NCI-H526 (cell line): ENCODE measurements at regions not wholly inside any gene's neighbourhood (a gene's known extent, or its start where the extent isn't known, plus 50 kb on each side); places are given as distances from the start of the nearest gene placed in this dataset.
"Not testable (repeated sequence)": the region's sequence is repeated elsewhere in the genome, so short reads cannot be mapped to it uniquely, and the experiment has no call there.

Experiments used
- DNase-seq, 2 experiments: peaks; one replicate each; lab custom pipeline; 2025; lab: John Stamatoyannopoulos, UW

DNA sequence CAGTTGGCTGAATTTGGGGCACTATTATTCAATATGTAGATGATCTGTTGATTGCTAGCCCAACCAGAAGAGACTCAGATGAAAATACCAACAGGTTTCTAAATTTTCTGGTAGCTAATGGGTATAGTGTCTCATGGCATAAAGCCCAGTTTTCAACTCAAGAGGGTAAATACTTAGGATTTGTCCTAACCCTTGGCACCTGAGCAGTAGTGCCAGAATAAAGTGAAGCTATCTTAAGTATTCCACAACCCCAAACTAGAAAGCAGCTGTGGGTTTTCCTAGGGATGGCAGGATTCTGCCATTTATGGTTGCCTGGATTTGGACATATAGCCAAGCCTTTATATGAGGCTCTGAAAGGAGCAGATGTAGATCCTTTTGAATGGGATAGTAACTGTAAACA is 119.0 kb downstream of the AGTR2 start:
- DNase-seq: no peak

DNA sequence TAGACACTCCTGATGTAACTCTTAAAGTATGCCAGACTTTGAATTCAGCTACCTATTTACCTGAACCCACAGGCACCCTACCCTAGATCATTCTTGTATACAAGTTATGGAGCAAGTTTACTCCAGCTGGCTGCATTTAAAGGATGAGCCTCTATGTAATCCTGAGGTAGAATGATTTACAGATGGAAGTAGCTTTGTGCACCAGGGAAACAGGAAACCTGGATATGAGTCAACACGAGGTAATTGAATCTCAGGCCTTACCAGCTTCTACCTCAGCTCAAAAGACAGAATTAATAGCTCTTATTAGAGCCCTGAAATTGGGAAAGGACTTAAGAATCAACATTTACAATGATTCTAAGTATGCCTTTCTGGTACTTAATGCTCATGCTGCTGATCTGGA is 119.8 kb downstream of the AGTR2 start:
- DNase-seq: no peak

DNA sequence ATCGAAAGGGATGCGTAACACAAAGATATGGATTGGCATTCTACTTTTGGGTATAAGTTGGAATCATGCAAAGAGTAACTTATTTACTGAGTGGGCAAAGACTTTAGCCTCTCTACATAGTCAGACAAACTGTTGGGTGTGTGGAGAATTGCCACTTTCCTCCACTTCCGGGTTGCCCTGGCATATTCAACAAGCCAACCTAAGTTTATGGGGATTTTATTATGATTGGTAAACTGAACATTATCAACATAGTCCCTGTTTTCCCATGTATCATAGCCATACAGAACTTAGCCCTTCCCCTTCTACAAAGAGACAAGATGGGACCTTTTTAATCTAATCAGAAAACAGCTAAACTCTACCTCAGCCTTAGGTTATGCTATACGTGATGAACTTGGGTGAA is 121.6 kb downstream of the AGTR2 start:
- no peak for DNase-seq

DNA sequence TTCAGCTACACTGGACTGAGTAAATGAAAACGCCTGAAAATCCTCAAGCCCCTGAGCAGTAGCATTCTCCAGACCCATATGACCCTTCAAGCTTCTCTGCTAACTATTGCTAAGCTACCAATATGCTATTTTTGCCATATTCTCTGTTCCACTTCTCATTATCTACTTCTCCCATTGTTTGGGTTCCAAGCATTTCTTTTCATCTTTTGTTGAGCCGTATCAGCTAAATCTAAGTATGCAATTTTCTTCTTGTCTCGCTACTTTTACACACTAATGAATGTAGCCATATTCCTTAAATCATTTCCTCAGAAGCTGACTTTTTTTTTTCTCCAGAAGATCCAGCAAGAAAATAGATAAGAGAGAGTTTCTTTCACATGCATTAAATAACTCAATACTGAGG is 128.4 kb downstream of the AGTR2 start:
- DNase-seq: no peak

DNA sequence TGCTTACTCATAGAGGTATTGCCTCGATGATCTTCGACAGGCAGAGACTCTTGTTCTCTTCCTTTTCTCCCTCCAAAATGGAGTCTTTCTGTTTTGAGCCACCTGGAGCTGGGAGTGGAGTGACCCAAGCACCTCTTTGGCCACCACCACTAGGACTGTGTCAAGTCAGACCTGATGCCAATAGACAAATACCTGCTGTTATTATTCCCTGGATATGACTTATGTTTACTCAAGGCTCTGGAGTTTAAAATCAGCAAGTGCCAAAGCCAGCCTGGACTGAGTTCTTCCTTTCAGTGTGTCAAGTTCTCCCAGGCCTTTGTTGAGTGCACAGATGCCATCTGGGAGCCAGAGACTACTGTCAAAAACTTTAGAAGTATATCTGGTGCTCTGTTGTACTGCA is 130.2 kb upstream of the SLC6A14 start:
- DNase-seq: no peak

DNA sequence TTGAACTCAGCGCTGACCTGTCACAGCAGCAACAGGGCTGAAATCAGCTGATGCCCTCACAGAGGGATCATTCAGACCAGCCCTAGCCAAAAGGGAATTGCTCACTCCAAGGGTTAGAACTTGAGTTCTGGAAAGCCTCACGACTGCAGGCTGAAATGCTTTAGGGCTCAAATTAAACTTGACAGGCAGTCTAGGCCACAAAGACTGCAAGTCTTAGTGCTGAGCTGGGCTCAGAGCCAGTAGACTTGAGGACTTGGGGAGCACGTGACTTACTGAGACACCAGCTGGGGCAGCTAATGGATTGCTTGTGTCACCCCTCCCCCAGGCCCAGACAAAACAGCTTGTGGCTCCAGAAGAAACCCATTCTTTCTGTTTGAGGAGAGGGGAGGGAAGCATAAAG is 119.0 kb upstream of the SLC6A14 start:
- DNase-seq: no peak

DNA sequence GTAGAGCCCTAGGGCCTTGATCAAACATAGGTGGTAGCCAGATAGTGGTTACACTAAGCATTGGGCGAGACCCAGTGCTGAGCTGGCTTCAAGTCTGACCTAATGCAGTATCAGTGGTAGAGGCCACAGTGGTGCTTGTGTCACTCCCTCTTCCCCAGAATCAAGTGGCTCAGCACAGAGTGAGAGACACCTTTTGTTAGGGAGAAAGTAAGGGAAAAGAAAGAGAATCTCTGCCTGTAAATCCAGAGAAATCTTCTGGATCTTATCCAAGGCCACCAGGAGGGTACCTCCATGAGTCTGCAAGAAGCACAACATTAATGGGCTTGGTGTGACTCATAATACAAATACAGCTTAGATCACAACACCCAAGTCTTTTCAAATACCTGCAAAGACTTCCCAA is 117.7 kb upstream of the SLC6A14 start:
- DNase-seq: no peak

DNA sequence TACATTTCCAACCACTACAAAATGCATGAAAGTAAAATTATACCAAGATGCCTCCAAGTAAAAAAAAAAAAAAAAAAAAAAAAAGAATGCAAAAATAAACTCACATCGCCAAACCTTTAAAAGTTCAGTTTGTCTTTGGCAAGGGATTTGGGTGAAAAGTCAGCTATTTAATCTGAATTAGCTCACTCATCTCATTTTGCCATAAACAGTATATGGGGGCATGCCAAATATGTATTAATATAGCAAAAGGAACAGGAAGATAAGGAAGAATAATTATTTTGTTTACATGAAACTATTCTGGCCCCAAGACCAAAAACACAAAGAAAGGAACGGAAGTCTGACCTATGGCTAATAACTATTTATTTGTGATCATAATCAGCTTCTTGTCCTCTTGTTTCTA is 114.7 kb upstream of the SLC6A14 start:
- DNase-seq: no peak

DNA sequence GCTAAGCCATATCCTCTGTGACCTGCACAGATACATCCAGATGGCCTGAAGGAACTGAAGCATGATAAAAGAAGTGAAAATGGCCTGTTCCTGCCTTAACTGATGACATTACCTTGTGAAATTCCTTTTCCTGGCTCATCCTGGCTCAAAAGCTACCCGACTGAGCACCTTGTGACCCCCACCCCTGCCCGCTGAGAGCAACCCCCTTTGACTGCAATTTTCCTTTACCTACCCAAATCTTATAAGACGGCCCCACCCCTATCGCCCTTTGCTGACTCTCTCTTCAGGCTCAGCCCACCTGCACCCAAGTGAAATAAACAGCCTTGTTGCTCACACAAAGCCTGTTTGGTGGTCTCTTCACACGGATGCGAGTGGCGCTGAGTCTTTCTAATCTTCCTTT is 104.4 kb upstream of the SLC6A14 start:
- DNase-seq: not testable (repeated sequence)

DNA sequence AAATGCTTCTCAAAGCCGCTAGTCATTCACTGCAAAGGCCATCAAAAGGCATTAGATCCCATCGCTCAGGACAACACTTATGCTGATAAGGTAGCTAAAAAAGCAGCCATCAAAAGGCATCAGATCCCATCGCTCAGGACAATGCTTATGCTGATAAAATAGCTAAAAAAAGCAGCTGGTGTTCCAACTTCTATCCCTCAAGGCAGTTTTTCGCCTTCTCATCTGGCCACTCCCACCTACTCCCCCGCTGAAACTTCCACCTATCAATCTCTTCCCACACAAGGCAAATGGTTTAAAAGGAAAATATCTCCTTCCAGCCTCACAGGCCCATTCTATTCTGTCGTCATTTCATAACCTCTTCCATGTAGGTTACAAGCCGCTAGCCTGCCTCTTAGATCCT is 101.6 kb upstream of the SLC6A14 start:
- not testable (repeated sequence) for DNase-seq

DNA sequence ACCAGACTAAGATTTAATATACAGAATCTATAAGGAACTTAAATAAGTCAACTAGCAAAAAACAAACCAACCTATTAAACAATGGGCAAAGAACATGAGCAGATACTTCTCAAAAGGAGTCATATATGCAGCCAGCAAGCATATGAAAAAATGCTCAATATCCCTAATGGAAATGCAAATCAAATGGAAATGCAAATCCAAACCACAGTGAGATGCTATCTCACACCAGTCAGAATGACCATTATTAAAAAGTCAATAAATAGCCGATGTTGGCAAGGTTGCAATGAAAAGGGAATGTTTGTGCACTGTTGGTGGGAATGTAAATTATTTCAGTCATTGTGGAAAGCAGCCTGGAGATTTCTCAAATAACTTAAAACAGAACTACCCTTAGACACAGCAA is 97.0 kb upstream of the SLC6A14 start:
- peak in 1 of 2 experiments; percentile 8 for DNase-seq

DNA sequence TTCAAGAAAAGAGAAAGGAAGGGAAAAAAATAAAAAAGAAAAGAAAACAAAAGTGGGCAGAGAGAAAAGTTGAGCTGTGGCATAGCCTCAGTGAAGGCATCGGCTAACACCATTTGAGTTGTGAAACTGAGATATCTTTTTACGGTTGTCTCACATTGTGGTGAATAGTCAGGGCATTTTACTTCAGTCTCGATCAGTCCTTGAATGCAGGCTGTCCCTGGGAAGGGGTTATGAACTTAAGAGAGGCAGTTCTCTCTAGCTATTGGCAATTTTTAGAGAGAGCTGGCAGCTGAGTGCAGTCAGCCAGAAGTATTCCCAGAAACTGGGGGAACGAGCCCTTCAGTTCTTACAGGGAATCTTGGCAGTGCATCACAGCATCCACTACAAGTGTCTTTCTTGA is 93.5 kb upstream of the SLC6A14 start:
- no peak for DNase-seq

DNA sequence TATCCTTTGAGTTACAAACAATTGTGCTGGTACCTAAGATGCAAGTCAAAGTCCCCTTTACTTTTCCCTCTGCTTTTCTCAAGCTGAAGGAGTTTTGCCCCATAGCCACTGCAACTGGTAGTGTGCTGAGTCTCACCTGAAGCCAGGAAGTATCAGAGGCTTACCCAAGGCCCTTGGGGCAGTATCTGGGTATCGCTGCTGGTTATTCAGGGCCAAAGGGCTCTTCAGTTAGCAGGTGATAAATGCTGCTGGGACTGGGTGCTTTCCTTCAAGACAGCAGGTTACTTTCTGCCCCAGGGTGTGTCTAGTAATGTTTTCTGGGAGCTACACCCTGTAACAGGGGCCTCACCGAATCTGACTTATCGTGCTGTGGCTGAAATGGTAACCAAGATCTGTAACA is 90.4 kb upstream of the SLC6A14 start:
- DNase-seq: no peak

DNA sequence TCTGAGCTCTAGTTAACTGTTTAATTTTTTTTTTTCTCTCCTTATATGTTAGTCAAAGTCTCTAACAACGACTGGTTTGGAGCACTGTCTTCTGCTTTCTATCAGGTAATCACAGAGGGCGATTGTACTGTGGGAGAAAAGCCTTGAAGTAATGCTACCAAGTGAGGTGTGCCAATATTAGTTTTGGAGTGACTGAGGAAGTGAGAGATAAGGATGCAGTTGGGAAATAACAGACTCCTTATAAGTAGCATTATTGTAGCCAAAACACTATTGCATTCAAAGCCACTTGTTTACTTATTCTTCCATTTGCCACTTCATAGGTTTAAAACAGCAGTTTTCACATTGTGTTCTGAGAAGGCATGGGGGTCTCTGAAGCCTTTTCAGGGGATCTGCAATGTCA is 79.1 kb upstream of the SLC6A14 start:
- no peak for DNase-seq

DNA sequence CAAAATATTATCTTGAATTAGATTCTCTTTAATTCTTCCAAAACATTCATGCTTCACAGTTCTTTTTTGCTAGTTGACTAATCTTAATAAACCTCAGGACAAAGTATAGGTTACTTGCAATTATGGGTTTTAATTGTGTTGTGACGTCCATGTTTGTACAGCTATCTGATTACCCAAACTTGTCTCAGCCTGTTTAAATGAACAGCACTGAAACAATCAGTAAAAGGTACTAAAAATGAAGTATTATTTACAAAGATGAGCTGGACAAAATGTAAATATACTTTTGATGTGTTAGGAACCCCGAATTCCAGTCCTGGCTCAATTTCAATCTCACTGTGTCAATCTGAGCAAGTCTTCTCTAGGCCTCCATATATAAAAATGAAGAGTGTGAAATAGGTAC is 57.4 kb upstream of the SLC6A14 start:
- DNase-seq: no peak

DNA sequence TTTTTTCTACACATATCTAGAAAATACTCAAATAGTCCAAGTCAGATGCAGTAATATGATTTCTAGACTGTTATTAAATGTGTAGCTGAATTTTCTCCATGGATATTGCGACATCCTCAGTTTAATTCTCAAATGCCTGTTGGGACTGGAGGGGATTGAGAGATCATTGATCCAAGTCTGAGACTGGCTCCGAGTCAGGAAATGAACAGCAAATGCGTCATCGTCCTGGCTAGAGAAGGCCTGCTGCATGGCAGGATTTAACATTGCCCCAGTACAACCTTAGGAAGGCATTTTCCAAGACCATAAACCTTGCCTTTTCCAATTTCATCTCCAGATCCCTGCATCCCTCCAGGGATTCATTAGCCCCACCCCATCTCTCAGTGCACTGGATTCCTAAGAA is 56.6 kb upstream of the SLC6A14 start:
- DNase-seq: no peak

DNA sequence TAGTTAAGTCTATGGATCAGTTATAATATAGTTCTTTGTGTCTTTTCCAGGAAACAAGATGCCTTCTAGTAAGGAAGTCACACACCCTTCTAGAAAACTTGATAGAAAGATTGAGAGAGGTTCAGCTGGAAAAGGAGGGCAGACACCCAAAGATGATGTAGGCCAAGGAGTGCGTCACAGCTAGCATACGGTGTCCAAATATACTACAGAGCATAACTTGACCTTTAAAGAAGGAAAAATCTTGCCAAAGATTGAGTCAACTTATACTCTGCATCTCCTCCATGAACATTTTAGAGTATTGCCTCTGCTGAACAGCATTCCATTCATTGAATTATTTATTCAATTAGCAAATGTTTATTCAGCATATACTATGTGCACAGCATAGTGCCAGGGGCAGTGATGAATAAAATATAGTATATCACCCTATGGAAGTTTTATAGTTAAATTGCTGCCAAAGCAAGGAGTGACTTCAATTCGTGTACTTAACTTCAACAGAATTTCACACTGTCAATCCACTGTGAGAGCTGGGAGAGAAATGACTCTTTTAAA is 51.9 kb upstream of the SLC6A14 start:
- DNase-seq: no peak
